A673 (cell line): ENCODE measurements at regions not wholly inside any gene's neighbourhood (a gene's known extent, or its start where the extent isn't known, plus 50 kb on each side); places are given as distances from the start of the nearest gene placed in this dataset.

Experiments
- BruUV-seq: library from RNA; stranded (reverse); fragments of 400-500 nt; replicated peaks from 2 replicates; lab custom pipeline; 2021; lab: Mats Ljungman, UMichigan
- CTCF ChIA-PET: fragments of 300-600 bp; sonication (Branson Sonifier 250); formaldehyde crosslinking; loops from one replicate; lab custom pipeline; 2022; ENCODE audit warnings: antibody characterized with exemption; lab: Charles Lee
- POLR2A ChIA-PET: fragments of 300-600 bp; sonication (Branson Sonifier 250); formaldehyde crosslinking; loops from one replicate; lab custom pipeline; 2022; ENCODE audit warnings: antibody characterized with exemption; ENCODE audit not compliant: low non-redundant PET; lab: Charles Lee
- DNase-seq: peaks from one replicate; pipeline ENCODE4 v3.0.0-alpha.2; 2015; ENCODE audit warnings: low spot score
- H3K27ac ChIP-seq: fragments of 200-600 bp; sonication (generic); 2 replicates; pipeline ENCODE4 v1.5.1; 2016; ENCODE audit warnings: mixed run types, low read depth, mild to moderate bottlenecking, mixed read lengths, antibody characterized with exemption, low read length; ENCODE audit not compliant: poor library complexity, severe bottlenecking
- H3K27me3 ChIP-seq: fragments of 200-600 bp; sonication (generic); replicated peaks from 2 replicates; pipeline ENCODE4 v1.6.1; 2017; ENCODE audit warnings: mixed run types, low read depth, mild to moderate bottlenecking, mixed read lengths, antibody characterized with exemption, low read length; ENCODE audit not compliant: insufficient read depth, poor library complexity
- H3K36me3 ChIP-seq: fragments of 200-600 bp; sonication (generic); 2 replicates; pipeline ENCODE4 v1.6.1; 2016; ENCODE audit warnings: mixed run types, mild to moderate bottlenecking, mixed read lengths, antibody characterized with exemption, low read length; ENCODE audit not compliant: insufficient read depth, poor library complexity, severe bottlenecking
- H3K4me1 ChIP-seq: fragments of 200-600 bp; sonication (generic); 2 replicates; pipeline ENCODE4 v1.6.1; 2017; ENCODE audit warnings: mixed run types, mild to moderate bottlenecking, mixed read lengths, antibody characterized with exemption, low read length; ENCODE audit not compliant: insufficient read depth, poor library complexity, severe bottlenecking
- H3K4me3 ChIP-seq: fragments of 200-600 bp; sonication (generic); 2 replicates; pipeline ENCODE4 v1.5.1; 2016; ENCODE audit warnings: low read depth, mixed run types, mild to moderate bottlenecking, mixed read lengths, low read length; ENCODE audit not compliant: poor library complexity, severe bottlenecking
- H3K9me3 ChIP-seq: fragments of 200-600 bp; sonication (generic); 2 replicates; pipeline ENCODE4 v1.6.1; 2016; ENCODE audit warnings: mixed run types, low read depth, mild to moderate bottlenecking, mixed read lengths, antibody characterized with exemption, low read length; ENCODE audit not compliant: poor library complexity, severe bottlenecking
- EZH2 ChIP-seq: fragments of 200-600 bp; sonication (generic); IDR thresholded peaks from 2 replicates; pipeline ENCODE4 v1.6.1; 2017; ENCODE audit warnings: borderline replicate concordance, low read depth, mild to moderate bottlenecking, mixed read lengths, antibody characterized with exemption, low read length; ENCODE audit not compliant: poor library complexity, severe bottlenecking
- intact Hi-C: fragments of 100-400 bp; cut with micrococcal nuclease; formaldehyde crosslinking; loops from one replicate; pipeline ENCODE4 v1.10.0; 2022; ENCODE audit not compliant: unreplicated experiment
- TF ChIP-seq, protein P1 (sequence below): fragments of 300-800, 200-600 bp; sonication (generic); conservative IDR thresholded peaks from 2 replicates; pipeline ENCODE4 v1.5.1; 2017; ENCODE audit warnings: low read depth, mild to moderate bottlenecking, antibody characterized with exemption, low read length, moderate library complexity, mixed read lengths

- intact Hi-C loops = no loop called here
- ChIA-PET CTCF (interaction anchor here (0.6 kb wide), 1 partner anchor 599 kb away, joined by 12 read pairs; no protein-coding TSS in a partner anchor), POLR2A (no interaction called here)
- no peak for TF ChIP-seq EZH2
- TF ChIP-seq, protein P1, sequence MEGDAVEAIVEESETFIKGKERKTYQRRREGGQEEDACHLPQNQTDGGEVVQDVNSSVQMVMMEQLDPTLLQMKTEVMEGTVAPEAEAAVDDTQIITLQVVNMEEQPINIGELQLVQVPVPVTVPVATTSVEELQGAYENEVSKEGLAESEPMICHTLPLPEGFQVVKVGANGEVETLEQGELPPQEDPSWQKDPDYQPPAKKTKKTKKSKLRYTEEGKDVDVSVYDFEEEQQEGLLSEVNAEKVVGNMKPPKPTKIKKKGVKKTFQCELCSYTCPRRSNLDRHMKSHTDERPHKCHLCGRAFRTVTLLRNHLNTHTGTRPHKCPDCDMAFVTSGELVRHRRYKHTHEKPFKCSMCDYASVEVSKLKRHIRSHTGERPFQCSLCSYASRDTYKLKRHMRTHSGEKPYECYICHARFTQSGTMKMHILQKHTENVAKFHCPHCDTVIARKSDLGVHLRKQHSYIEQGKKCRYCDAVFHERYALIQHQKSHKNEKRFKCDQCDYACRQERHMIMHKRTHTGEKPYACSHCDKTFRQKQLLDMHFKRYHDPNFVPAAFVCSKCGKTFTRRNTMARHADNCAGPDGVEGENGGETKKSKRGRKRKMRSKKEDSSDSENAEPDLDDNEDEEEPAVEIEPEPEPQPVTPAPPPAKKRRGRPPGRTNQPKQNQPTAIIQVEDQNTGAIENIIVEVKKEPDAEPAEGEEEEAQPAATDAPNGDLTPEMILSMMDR = no peak
- H3K36me3 ChIP-seq = no peaks in the 10 kb centered on the region
- BruUV-seq = no TSS peak
- peaks cover 11% of the 10 kb centered on the region for H3K4me1 ChIP-seq
- no peak overlapping the region for H3K4me3 ChIP-seq
- no peak for DNase-seq
- H3K27ac ChIP-seq = no peak overlapping the region
- no peaks in the 10 kb centered on the region for H3K27me3 ChIP-seq
- H3K9me3 ChIP-seq = no peaks in the 10 kb centered on the region
These were observed 455.1 kb upstream of the ZNF608 start for GRCh38 chr5:125201446-125202052.

- no peak overlapping the region for H3K27ac ChIP-seq
- H3K4me1 ChIP-seq = peaks cover 11% of the 10 kb centered on the region
- intact Hi-C loops = no loop called here
- no peak overlapping the region for H3K4me3 ChIP-seq
- ChIA-PET CTCF (interaction anchor here (0.6 kb wide), 1 partner anchor 9 kb away, joined by 5 read pairs; no protein-coding TSS in a partner anchor), POLR2A (no interaction called here)
- no peaks in the 10 kb centered on the region for H3K9me3 ChIP-seq
- TF ChIP-seq, protein P1 = no peak
- no peak for TF ChIP-seq EZH2
- no TSS peak for BruUV-seq
- no peaks in the 10 kb centered on the region for H3K27me3 ChIP-seq
- no peaks in the 10 kb centered on the region for H3K36me3 ChIP-seq
- no peak for DNase-seq
These were observed 455.9 kb upstream of the ZNF608 start for GRCh38 chr5:125202353-125202752.

DNA sequence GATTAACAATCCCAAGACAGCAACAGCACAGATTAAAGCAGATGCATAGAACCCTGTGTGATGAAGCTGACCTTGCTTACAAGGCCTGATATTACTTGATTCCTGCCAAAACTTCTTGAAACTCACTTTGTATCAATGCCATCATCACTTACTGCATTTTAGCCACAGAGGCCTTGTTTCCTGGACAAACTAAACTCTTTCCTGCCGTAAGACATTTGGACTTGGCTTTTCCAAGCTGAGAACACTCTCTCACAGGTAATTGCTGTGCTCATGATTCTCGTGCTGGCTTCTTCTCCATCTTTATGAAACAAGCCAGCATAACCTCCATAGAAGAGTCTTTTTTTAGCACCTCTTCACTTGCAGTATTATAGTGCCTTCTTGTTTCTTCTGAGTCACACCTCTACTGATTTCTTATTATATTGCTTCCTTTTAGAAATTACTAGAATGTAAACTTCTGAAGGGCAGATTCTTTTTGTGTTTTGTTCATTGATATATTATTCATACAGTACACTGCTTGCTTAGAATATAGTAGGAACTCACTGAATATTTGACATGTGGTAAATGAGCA, 456.5 kb upstream of the ZNF608 start:
- H3K36me3 ChIP-seq = no peaks in the 10 kb centered on the region
- POLR2A ChIA-PET = no interaction called here
- no TSS peak for BruUV-seq
- H3K4me1 ChIP-seq = peaks cover 11% of the 10 kb centered on the region
- H3K4me3 ChIP-seq = no peak overlapping the region
- no peaks in the 10 kb centered on the region for H3K9me3 ChIP-seq
- TF ChIP-seq, protein P1 = no peak
- TF ChIP-seq EZH2 = no peak
- H3K27me3 ChIP-seq = no peaks in the 10 kb centered on the region
- no peak overlapping the region for H3K27ac ChIP-seq
- intact Hi-C loops = no loop called here
- DNase-seq = no peak
- CTCF ChIA-PET = interaction anchor here (0.6 kb wide), 1 partner anchor 9 kb away, joined by 5 read pairs; no protein-coding TSS in a partner anchor
